Hepatocyte (in vitro differentiated cells): ENCODE measurements at regions not wholly inside any gene's neighbourhood (a gene's known extent, or its start where the extent isn't known, plus 50 kb on each side); places are given as distances from the start of the nearest gene placed in this dataset.

Experiments used
- CTCF ChIP-seq: fragments of 200-600 bp; sonication (generic); IDR thresholded peaks from 2 replicates; pipeline ENCODE4 v1.5.1; 2016; ENCODE audit warnings: antibody characterized with exemption, mild to moderate bottlenecking; ENCODE audit not compliant: poor library complexity
- EZH2 ChIP-seq: fragments of 200-600 bp; sonication (generic); IDR thresholded peaks from 2 replicates; pipeline ENCODE4 v1.6.1; 2016; ENCODE audit warnings: antibody characterized with exemption, mild to moderate bottlenecking, borderline replicate concordance

- TF ChIP-seq EZH2 (no peak), CTCF (no peak)
Observed at GRCh38 chr10:132468651-132469050, 68.9 kb upstream of the INPP5A start.
